Panc1 (cell line): ENCODE measurements at regions not wholly inside any gene's neighbourhood (a gene's known extent, or its start where the extent isn't known, plus 50 kb on each side); places are given as distances from the start of the nearest gene placed in this dataset.

ENCODE experiments used
- ATAC-seq: fragments of 200-7000 bp; cut with Tn5 transposase; 2 replicates; pipeline ENCODE4 v1.9.1; 2020; ENCODE audit warnings: mild to moderate bottlenecking, moderate library complexity
- BruUV-seq: library from RNA; stranded (reverse); fragments of 400-500 nt; replicated peaks from 2 replicates; lab custom pipeline; 2021; lab: Mats Ljungman, UMichigan
- CTCF ChIA-PET: fragments of 300-600 bp; sonication (Branson Sonifier 250); formaldehyde crosslinking; loops from one replicate; lab custom pipeline; 2022; ENCODE audit warnings: antibody characterized with exemption; lab: Charles Lee
- POLR2A ChIA-PET: fragments of 300-600 bp; sonication (Branson Sonifier 250); formaldehyde crosslinking; loops from one replicate; lab custom pipeline; 2022; ENCODE audit warnings: antibody characterized with exemption; lab: Charles Lee
- DNase-seq: peaks from one replicate; pipeline ENCODE4 v3.0.0-alpha.2; 2010; ENCODE audit warnings: low read depth, low spot score
- H3K27ac ChIP-seq: 2 replicates; pipeline ENCODE4 v1.5.1; 2011; ENCODE audit warnings: mild to moderate bottlenecking, low read length, inconsistent platforms
- H3K27me3 ChIP-seq: fragments of 200-500 bp; sonication (Bioruptor generic); 2 replicates; pipeline ENCODE4 v1.6.0; 2014; ENCODE audit warnings: low read length, inconsistent platforms; ENCODE audit not compliant: control insufficient read depth, insufficient read depth
- H3K36me3 ChIP-seq: fragments of 200-500 bp; sonication (Bioruptor generic); 2 replicates; pipeline ENCODE4 v1.5.1; 2014; ENCODE audit warnings: inconsistent platforms, mild to moderate bottlenecking, low read length, moderate library complexity; ENCODE audit not compliant: control insufficient read depth, insufficient read depth
- H3K4me1 ChIP-seq: 2 replicates; pipeline ENCODE4 v1.5.1; 2011; ENCODE audit warnings: inconsistent platforms, mild to moderate bottlenecking, low read length, moderate library complexity; ENCODE audit not compliant: control insufficient read depth, insufficient read depth
- H3K4me3 ChIP-seq, 2 experiments: 2 replicates each; pipeline ENCODE4 v1.5.1; 2011 to 2012; ENCODE audit warnings: low read depth in 2 of 2, low read length in 2 of 2, mild to moderate bottlenecking in 2 of 2, inconsistent platforms in 1 of 2, moderate library complexity in 1 of 2
- H3K9me3 ChIP-seq: fragments of 200-500 bp; sonication (Bioruptor generic); 2 replicates; pipeline ENCODE4 v1.5.1; 2014; ENCODE audit warnings: low read depth, mild to moderate bottlenecking, inconsistent platforms, low read length, moderate library complexity; ENCODE audit not compliant: control insufficient read depth, insufficient read depth
- POLR2AphosphoS5 ChIP-seq: IDR thresholded peaks from 2 replicates; pipeline ENCODE4 v1.6.1; 2012; ENCODE audit warnings: mild to moderate bottlenecking, low read depth, low read length, moderate library complexity
- SIN3A ChIP-seq: IDR thresholded peaks from 2 replicates; pipeline ENCODE4 v1.6.1; 2012; ENCODE audit warnings: low read depth, mild to moderate bottlenecking, low read length, moderate library complexity, borderline replicate concordance; ENCODE audit not compliant: insufficient read depth
- TCF7L2 ChIP-seq: IDR thresholded peaks from 2 replicates; pipeline ENCODE4 v1.6.1; 2011; ENCODE audit warnings: mild to moderate bottlenecking, low read depth, low read length, inconsistent platforms
- in situ Hi-C: cut with HindIII; loops from 2 replicates; pipeline ENCODE4 v1.10.0; 2016; ENCODE audit warnings: low sequenced_read_pairs, low pct_unique_long_range_greater_than_20kb
- intact Hi-C: fragments of 100-400 bp; cut with micrococcal nuclease; formaldehyde crosslinking; loops from one replicate; pipeline ENCODE4 v1.10.0; 2022; ENCODE audit not compliant: unreplicated experiment
- TF ChIP-seq, protein P1 (sequence below): fragments of 450-650 bp; IDR thresholded peaks from 2 replicates; pipeline ENCODE4 v1.5.1; 2017; ENCODE audit warnings: mild to moderate bottlenecking
- TF ChIP-seq, protein P2 (sequence below), 2 experiments: IDR thresholded peaks; 2 replicates each; pipeline ENCODE4 v1.6.1; 2011 to 2012; ENCODE audit warnings: low read depth in 2 of 2, control low read depth in 1 of 2, low read length in 1 of 2, mild to moderate bottlenecking in 1 of 2, moderate library complexity in 1 of 2; ENCODE audit not compliant: insufficient read depth in 1 of 2

DNA sequence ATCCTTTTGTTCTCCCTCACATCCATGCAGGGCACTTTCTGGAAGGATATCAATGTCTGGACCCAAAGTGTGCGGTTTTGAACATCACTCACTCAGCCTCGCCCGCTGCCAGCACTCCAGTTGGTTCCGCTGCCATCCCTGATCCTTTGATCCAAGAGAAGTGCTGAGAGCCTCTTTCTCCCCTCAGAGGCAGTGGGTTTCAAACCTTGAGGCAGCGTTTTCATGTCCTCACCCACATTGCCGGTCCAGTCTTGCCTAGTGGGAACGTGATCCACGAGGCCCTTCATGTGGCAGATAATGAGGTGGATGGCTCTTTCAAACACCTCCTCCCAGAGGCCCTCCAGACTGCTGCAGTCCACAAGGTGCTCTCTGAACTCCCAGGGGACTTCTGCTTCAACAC lies 122.2 kb downstream of the ACTL8 start:
- CTCF ChIA-PET: no interaction called here

DNA sequence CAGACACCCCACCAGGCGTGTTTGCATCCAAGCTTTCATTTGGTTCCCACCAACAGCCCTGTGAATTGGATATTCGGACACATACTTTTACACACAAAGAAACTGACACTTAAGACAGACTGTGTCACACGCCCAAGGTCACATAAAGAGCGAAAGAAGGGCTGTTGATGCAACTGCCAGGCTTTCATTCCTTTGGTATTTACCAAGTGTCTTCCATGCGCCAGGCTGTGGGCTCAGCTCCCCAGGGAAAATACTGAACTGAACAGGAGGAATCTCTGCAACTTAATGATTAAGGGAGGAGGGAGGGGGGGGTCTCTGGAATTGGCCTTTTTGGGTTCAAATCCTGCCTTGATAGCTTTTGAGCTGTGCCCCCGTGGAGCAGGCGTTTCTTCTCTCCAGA lies 122.8 kb downstream of the ACTL8 start:
- no TSS peak for BruUV-seq
- POLR2A ChIA-PET: interaction anchor here (0.7 kb wide), 1 partner anchor 35 kb away, joined by 3 read pairs; no protein-coding TSS in a partner anchor

More for the DNA sequence above, 122.2 kb downstream of the ACTL8 start:
- no peak for DNase-seq
- Histone ChIP-seq H3K27me3 (no peaks in the 10 kb centered on the region; the same call in 1 of the 2 replicates), H3K4me3 (no peak overlapping the region), H3K9me3 (no peaks in the 10 kb centered on the region), H3K4me1 (no peaks in the 10 kb centered on the region), H3K36me3 (no peaks in the 10 kb centered on the region; the same call in 1 of the 2 replicates), H3K27ac (no peak overlapping the region)
- TF ChIP-seq SIN3A: no peak
- TF ChIP-seq TCF7L2: no peak
- TF ChIP-seq, protein P1, sequence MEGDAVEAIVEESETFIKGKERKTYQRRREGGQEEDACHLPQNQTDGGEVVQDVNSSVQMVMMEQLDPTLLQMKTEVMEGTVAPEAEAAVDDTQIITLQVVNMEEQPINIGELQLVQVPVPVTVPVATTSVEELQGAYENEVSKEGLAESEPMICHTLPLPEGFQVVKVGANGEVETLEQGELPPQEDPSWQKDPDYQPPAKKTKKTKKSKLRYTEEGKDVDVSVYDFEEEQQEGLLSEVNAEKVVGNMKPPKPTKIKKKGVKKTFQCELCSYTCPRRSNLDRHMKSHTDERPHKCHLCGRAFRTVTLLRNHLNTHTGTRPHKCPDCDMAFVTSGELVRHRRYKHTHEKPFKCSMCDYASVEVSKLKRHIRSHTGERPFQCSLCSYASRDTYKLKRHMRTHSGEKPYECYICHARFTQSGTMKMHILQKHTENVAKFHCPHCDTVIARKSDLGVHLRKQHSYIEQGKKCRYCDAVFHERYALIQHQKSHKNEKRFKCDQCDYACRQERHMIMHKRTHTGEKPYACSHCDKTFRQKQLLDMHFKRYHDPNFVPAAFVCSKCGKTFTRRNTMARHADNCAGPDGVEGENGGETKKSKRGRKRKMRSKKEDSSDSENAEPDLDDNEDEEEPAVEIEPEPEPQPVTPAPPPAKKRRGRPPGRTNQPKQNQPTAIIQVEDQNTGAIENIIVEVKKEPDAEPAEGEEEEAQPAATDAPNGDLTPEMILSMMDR: no peak
- TF ChIP-seq, protein P2, sequence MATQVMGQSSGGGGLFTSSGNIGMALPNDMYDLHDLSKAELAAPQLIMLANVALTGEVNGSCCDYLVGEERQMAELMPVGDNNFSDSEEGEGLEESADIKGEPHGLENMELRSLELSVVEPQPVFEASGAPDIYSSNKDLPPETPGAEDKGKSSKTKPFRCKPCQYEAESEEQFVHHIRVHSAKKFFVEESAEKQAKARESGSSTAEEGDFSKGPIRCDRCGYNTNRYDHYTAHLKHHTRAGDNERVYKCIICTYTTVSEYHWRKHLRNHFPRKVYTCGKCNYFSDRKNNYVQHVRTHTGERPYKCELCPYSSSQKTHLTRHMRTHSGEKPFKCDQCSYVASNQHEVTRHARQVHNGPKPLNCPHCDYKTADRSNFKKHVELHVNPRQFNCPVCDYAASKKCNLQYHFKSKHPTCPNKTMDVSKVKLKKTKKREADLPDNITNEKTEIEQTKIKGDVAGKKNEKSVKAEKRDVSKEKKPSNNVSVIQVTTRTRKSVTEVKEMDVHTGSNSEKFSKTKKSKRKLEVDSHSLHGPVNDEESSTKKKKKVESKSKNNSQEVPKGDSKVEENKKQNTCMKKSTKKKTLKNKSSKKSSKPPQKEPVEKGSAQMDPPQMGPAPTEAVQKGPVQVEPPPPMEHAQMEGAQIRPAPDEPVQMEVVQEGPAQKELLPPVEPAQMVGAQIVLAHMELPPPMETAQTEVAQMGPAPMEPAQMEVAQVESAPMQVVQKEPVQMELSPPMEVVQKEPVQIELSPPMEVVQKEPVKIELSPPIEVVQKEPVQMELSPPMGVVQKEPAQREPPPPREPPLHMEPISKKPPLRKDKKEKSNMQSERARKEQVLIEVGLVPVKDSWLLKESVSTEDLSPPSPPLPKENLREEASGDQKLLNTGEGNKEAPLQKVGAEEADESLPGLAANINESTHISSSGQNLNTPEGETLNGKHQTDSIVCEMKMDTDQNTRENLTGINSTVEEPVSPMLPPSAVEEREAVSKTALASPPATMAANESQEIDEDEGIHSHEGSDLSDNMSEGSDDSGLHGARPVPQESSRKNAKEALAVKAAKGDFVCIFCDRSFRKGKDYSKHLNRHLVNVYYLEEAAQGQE (IDR thresholded peaks at IDR 0.05; ENCODE audit: insufficient read depth in 1 of 2, low read depth in 2 of 2, low read length in 1 of 2): no peak
- no peak for TF ChIP-seq POLR2AphosphoS5
- POLR2A ChIA-PET: no interaction called here
- no TSS peak for BruUV-seq
- in situ Hi-C loops: no loop called here
- no peak for ATAC-seq
- intact Hi-C loops: no loop called here

More for the DNA sequence above, 122.8 kb downstream of the ACTL8 start:
- H3K9me3 ChIP-seq: no peaks in the 10 kb centered on the region
- TF ChIP-seq TCF7L2 (no peak), POLR2AphosphoS5 (no peak), SIN3A (no peak)
- TF ChIP-seq, protein P1: no peak
- TF ChIP-seq, protein P2 (IDR thresholded peaks at IDR 0.05; ENCODE audit: insufficient read depth in 1 of 2, low read depth in 2 of 2, low read length in 1 of 2): no peak
- ATAC-seq (no peak), DNase-seq (no peak)
- no peaks in the 10 kb centered on the region; the same call in 1 of the 2 replicates for H3K36me3 ChIP-seq
- no peak overlapping the region for H3K27ac ChIP-seq
- H3K27me3 ChIP-seq: no peaks in the 10 kb centered on the region; the same call in 1 of the 2 replicates
- no peaks in the 10 kb centered on the region for H3K4me1 ChIP-seq
- CTCF ChIA-PET: no interaction called here
- no peak overlapping the region for H3K4me3 ChIP-seq
- intact Hi-C loops (no loop called here), in situ Hi-C loops (no loop called here)
